ENCODE measurements at regions not wholly inside any gene's neighbourhood (a gene's known extent, or its start where the extent isn't known, plus 50 kb on each side); places are given as distances from the start of the nearest gene placed in this dataset.

DNA sequence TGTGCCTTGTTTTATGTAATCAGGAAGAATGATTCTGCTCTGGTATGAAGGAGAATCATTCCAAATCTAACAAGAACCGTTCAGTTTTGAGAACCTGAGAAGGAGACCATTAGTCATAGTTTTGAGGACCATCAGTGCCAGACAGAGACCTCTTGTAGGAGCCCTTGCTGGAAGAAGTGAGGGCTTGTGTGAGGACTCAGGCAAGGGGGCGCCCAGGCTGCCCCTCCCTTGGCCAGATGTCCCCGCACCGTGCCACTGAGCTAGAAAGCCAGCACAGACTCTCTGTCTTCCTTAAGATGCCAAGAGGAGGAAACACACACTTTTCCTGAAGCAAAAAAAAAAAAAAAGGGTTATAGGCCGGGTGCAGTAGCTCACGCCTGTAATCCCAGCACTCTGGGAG lies 55.7 kb upstream of the SLC39A10 start:
- Histone ChIP-seq H3K4me1 (no peaks in the 10 kb centered on the region), H3K9me3 (no peaks in the 10 kb centered on the region), H3K4me3 (no peak overlapping the region), H3K27me3 (no peaks in the 10 kb centered on the region), H3K27ac (no peak overlapping the region), H3K36me3 (no peaks in the 10 kb centered on the region)
- WGBS, 2 donors = 64 to 78% methylated on average over 6 of the region's 6 CpGs
- intact Hi-C loops (cut with DNase I) = no loop called here
- no peak for DNase-seq
- TF ChIP-seq POLR2AphosphoS5 (IDR thresholded peaks at IDR 0.05) (no peak), POLR2A (IDR thresholded peaks at IDR 0.05) (no peak), EP300 (IDR thresholded peaks at IDR 0.05) (no peak)
- TF ChIP-seq, protein P1, sequence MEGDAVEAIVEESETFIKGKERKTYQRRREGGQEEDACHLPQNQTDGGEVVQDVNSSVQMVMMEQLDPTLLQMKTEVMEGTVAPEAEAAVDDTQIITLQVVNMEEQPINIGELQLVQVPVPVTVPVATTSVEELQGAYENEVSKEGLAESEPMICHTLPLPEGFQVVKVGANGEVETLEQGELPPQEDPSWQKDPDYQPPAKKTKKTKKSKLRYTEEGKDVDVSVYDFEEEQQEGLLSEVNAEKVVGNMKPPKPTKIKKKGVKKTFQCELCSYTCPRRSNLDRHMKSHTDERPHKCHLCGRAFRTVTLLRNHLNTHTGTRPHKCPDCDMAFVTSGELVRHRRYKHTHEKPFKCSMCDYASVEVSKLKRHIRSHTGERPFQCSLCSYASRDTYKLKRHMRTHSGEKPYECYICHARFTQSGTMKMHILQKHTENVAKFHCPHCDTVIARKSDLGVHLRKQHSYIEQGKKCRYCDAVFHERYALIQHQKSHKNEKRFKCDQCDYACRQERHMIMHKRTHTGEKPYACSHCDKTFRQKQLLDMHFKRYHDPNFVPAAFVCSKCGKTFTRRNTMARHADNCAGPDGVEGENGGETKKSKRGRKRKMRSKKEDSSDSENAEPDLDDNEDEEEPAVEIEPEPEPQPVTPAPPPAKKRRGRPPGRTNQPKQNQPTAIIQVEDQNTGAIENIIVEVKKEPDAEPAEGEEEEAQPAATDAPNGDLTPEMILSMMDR (IDR thresholded peaks at IDR 0.05) = no peak

DNA sequence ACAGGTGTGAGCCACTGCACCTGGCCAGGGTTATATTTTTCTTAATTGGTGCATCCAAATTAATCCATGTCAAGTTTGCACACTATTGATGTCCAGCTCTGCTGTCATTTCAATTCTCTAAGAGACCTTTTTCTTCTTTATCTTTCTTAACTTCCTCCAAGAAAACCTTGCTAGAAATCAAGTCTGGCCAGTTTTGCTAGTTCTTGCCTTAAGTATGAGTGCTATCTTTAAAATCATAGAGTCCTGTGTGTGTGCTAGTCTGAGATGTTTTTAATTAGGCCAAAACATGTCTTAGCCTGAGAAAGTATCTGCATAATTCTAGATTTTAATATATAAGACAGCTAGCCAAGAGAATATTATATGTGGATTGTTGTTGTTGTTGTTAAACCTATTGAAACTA lies 56.2 kb upstream of the SLC39A10 start:
- Histone ChIP-seq H3K27me3 (no peaks in the 10 kb centered on the region), H3K27ac (no peak overlapping the region), H3K4me3 (no peak overlapping the region), H3K36me3 (no peaks in the 10 kb centered on the region), H3K9me3 (no peaks in the 10 kb centered on the region), H3K4me1 (no peaks in the 10 kb centered on the region)
- intact Hi-C loops (cut with DNase I) = no loop called here
- DNase-seq = no peak
- TF ChIP-seq EP300 (IDR thresholded peaks at IDR 0.05) (no peak), POLR2AphosphoS5 (IDR thresholded peaks at IDR 0.05) (no peak), POLR2A (IDR thresholded peaks at IDR 0.05) (no peak)
- TF ChIP-seq, protein P1 (IDR thresholded peaks at IDR 0.05) = no peak

DNA sequence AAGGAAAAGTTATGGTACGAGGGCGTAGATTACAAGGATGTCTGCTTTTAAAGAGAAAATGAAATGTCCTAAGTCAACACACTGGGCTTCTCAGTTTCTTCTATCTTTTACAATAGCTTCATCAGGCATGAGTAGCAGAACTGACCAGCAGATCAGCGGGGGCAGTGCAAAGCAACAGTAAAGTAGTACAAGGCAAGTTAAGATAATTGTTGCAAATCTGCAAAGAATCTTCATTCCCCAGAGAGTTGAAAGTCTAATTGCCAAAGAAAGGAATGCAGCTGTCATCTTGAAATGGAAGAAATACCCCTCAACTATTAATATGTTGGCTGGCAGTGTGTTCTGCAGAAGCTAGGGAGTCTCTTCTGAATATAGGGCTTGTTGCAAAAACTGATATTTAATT lies 60.2 kb upstream of the SLC39A10 start:
- Histone ChIP-seq H3K36me3 (no peaks in the 10 kb centered on the region), H3K4me1 (no peaks in the 10 kb centered on the region), H3K9me3 (no peaks in the 10 kb centered on the region), H3K27ac (no peak overlapping the region), H3K4me3 (no peak overlapping the region), H3K27me3 (no peaks in the 10 kb centered on the region)
- intact Hi-C loops (cut with DNase I) = no loop called here
- TF ChIP-seq POLR2AphosphoS5 (IDR thresholded peaks at IDR 0.05) (no peak), EP300 (IDR thresholded peaks at IDR 0.05) (no peak)
- WGBS, 2 donors = 95 to 98% methylated on average over 3 of the region's 3 CpGs
- DNase-seq = no peak

DNA sequence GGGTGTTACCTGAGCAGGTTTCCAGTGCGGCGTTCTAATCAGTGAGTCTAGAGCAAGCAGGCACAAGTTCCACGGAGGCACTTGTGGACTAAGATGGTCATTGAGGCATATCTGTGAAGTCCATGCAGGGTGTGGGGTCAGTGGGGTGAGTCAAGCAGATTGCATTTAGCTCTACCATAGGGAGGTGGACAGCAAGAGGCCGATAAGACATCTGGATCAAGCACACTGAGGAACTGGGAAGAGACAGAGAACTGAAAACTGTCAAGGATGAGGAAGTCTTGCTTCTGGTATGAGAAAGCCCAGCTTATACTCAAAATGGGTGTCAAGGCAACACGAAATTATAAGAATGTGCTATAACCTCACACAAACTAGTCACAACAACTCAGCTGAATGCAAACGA lies 61.2 kb upstream of the SLC39A10 start:
- Histone ChIP-seq H3K27me3 (no peaks in the 10 kb centered on the region), H3K27ac (no peak overlapping the region), H3K9me3 (no peaks in the 10 kb centered on the region), H3K4me1 (no peaks in the 10 kb centered on the region), H3K36me3 (no peaks in the 10 kb centered on the region), H3K4me3 (no peak overlapping the region)
- DNase-seq = no peak
- intact Hi-C loops (cut with DNase I) = no loop called here
- TF ChIP-seq EP300 (IDR thresholded peaks at IDR 0.05) (no peak), POLR2AphosphoS5 (IDR thresholded peaks at IDR 0.05) (no peak)
- 83 to 93% methylated on average over 6 of the region's 6 CpGs for WGBS, 2 donors

DNA sequence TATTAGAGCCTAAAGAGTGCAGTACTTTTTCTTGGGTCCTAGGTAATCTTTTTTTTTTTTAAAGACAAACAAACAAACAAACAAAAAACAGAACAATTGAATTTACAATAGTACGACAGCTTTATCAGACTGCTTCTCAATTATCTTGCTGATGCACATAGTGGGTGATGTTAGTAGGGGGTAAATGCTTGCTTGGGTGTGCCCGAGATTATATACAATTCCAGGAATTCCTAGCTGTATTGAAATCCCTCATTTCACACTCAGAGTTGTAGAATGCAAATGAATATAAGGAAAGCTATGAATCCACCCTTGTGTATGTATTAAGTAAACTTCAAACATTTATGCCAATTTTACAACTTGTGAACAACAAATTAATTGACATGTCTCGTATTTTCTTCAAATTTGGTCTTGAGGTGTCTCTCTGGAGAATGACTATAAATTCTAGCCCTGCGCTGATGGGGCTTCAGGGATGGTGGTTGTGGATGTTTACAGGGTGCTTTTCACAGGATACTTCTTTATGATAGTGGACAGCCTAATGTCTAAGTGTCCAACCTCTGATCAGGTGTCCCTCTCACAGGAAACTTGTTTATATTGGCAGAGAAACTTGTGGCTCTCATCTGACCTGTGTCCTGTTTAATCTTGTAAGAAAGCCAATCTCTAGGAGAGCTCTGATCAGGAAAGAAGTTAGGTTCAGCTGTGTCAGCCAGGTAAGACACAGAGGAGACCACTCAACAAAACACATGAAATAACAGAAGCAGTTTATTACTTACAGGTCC lies 61.9 kb upstream of the SLC39A10 start:
- 76 to 93% methylated on average over 4 of the region's 4 CpGs for WGBS, 2 donors
- no peaks in the 10 kb centered on the region for H3K9me3 ChIP-seq

More for the DNA sequence above, 61.9 kb upstream of the SLC39A10 start:
- no peaks in the 10 kb centered on the region for H3K27me3 ChIP-seq
- intact Hi-C loops (cut with DNase I) = no loop called here
- no peak overlapping the region for H3K4me3 ChIP-seq
- DNase-seq = no peak
- peaks cover 0 to 6% (median 3%) of the 10 kb centered on the region in 4 donors for H3K4me1 ChIP-seq
- TF ChIP-seq, protein P1 (IDR thresholded peaks at IDR 0.05) = no peak
- TF ChIP-seq POLR2AphosphoS5 (IDR thresholded peaks at IDR 0.05) (no peak), POLR2A (IDR thresholded peaks at IDR 0.05) (no peak), EP300 (IDR thresholded peaks at IDR 0.05) (no peak)
- H3K36me3 ChIP-seq = no peaks in the 10 kb centered on the region
- H3K27ac ChIP-seq = no peak overlapping the region

Measured in sigmoid colon (tissue), 6 donors.